Right lobe of liver (tissue), 6 donors: ENCODE measurements at regions not wholly inside any gene's neighbourhood (a gene's known extent, or its start where the extent isn't known, plus 50 kb on each side); places are given as distances from the start of the nearest gene placed in this dataset.

ENCODE experiments used
- ATAC-seq, 4 donors: fragments of 200-7000 bp; cut with Tn5 transposase; one replicate each; pipeline ENCODE4 v1.9.1; 2020; ENCODE audit warnings: mild to moderate bottlenecking in 4 of 4, moderate library complexity in 4 of 4
- DNase-seq, 3 donors: peaks; one replicate each; pipeline ENCODE4 v3.0.0-alpha.2; 2020
- H3K27ac ChIP-seq, 3 donors: fragments of 200-600 bp; one replicate each; pipeline ENCODE4 v1.8.0; 2022
- H3K27me3 ChIP-seq, 2 donors: fragments of 200-600 bp; one replicate each; pipeline ENCODE4 v1.8.0; 2022
- H3K36me3 ChIP-seq, 4 donors: fragments of 200-600 bp; sonication (generic) in 1 of 4; one replicate each; pipeline versions ENCODE4 v1.5.1 to v1.8.0; 2017 to 2022; ENCODE audit warnings: control low read depth in 1 of 4
- H3K4me1 ChIP-seq, 4 donors: fragments of 200-600 bp; sonication (generic) in 1 of 4; one replicate each; pipeline versions ENCODE4 v1.5.1 to v1.8.0; 2017 to 2022; ENCODE audit warnings: control low read depth in 1 of 4
- H3K4me3 ChIP-seq, 3 donors: fragments of 200-600 bp; one replicate each; pipeline ENCODE4 v1.8.0; 2022
- H3K9me3 ChIP-seq, 4 donors: fragments of 200-600 bp; sonication (generic) in 1 of 4; one replicate each; pipeline versions ENCODE4 v1.5.1 to v1.8.0; 2017 to 2022; ENCODE audit warnings: control low read depth in 1 of 4
- CTCF ChIP-seq, 4 donors: fragments of 200-600 bp in 3 of 4; fragments of 450-650 bp in 1 of 4; IDR thresholded peaks; one replicate each; pipeline versions ENCODE4 v1.5.1 to v1.8.0; 2016 to 2022; ENCODE audit warnings: antibody characterized with exemption in 4 of 4, mild to moderate bottlenecking in 2 of 4
- POLR2A ChIP-seq: fragments of 450-650 bp; IDR thresholded peaks from one replicate; pipeline ENCODE4 v1.6.1; 2017; ENCODE audit warnings: antibody characterized with exemption, mild to moderate bottlenecking
- WGBS: methylation state at CpG from one replicate; pipeline ENCODE4 v1.1.6; 2018; ENCODE audit warnings: low coverage, low lambda C conversion rate; ENCODE audit not compliant: insufficient coverage; ENCODE audit errors: missing lambda C conversion rate; 5-methylcytosine and 5-hydroxymethylcytosine counted together
- intact Hi-C, 2 donors: fragments of 100-400 bp; cut with DNase I; formaldehyde crosslinking; loops; one replicate each; pipeline versions ENCODE4 v1.11.2 to v1.14.1; 2022
- donor health status: DM: no; HTN: yes; CAD: no.
- donor health status: DM: no; HTN: no; CAD: no.
- donor health status: DM: no; HTN: no; CAD: no.
- donor health status: DM: no; HTN: yes; CAD: no.
- donor health status: DM: no; HTN: yes; CAD: no.

- 72% methylated on average over 2 of the region's 2 CpGs for WGBS
- Histone ChIP-seq H3K27ac (no peak overlapping the region), H3K9me3 (no peaks in the 10 kb centered on the region), H3K4me3 (no peak overlapping the region), H3K4me1 (no peaks in the 10 kb centered on the region), H3K27me3 (no peaks in the 10 kb centered on the region), H3K36me3 (no peaks in the 10 kb centered on the region)
- ATAC-seq (no peak), DNase-seq (no peak)
- intact Hi-C loops, result no loop called here
- TF ChIP-seq POLR2A, result no peak
Measured at GRCh38 chr9:80437091-80437640, 865.4 kb downstream of the TLE4 start.

GRCh38 chr9:80435591-80435990 is 863.8 kb downstream of the TLE4 start:
- Histone ChIP-seq H3K27ac (no peak overlapping the region), H3K36me3 (no peaks in the 10 kb centered on the region), H3K9me3 (no peaks in the 10 kb centered on the region), H3K27me3 (no peaks in the 10 kb centered on the region), H3K4me1 (no peaks in the 10 kb centered on the region), H3K4me3 (no peak overlapping the region)
- 56% methylated on average over 3 of the region's 3 CpGs for WGBS
- no peak for TF ChIP-seq CTCF (IDR thresholded peaks at IDR 0.05)
- TF ChIP-seq POLR2A, result no peak
- intact Hi-C loops, result no loop called here
- no peak for ATAC-seq
- DNase-seq, result no peak

DNA sequence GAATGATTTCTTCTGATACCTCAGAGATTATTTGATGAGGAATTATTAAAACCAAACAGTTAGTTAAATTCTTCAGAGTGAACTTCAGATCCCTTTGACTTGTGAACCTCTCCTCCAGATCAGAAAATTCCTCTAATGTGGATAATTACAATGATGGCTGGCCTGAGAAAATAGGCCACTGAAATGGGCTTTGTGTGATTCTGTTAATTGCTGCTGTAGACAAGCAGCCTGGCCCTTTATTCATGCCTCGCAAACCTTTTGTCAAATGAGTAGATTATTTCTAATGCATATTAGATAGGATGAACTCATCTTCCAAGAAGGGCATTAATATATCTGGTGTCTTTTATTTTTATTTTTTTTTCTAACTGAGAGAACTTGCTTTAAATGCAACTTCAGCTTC is 855.2 kb downstream of the TLE4 start:
- intact Hi-C loops, result no loop called here
- Histone ChIP-seq H3K9me3 (no peaks in the 10 kb centered on the region), H3K4me1 (no peaks in the 10 kb centered on the region), H3K36me3 (no peaks in the 10 kb centered on the region), H3K27me3 (no peaks in the 10 kb centered on the region), H3K4me3 (no peak overlapping the region), H3K27ac (no peak overlapping the region)
- ATAC-seq, result no peak
- WGBS, result 67% methylated on average over 1 of the region's 1 CpG
- TF ChIP-seq POLR2A (no peak), CTCF (IDR thresholded peaks at IDR 0.05) (no peak)
- no peak for DNase-seq

DNA sequence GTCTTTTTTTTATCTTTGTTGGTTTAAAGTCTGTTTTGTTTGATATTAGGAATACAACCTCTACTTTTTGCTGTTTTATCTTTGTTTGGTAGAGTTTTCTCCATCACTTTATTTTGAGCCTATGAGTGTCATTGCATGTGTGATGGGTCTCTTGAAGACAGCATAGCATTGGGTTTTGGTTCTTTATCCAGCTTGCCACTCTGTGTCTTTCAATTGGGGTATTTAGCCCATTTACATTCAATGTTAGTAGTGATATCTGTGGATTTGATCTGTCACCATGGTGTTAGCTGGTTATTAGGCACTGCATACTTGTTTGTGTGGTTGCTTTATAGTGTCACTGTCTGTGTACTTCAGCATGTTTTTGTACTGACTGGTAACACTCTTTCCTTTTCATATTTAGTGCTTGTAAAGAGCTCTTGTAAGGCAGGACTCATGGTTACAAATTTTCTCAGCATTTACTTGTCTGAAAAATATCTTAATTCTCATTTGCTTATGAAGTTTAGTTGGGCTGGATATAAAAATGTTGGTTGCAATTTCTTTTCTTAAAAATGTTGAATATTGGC is 845.5 kb downstream of the TLE4 start:
- intact Hi-C loops, result no loop called here
- ATAC-seq (no peak), DNase-seq (no peak)
- no peak overlapping the region for H3K4me3 ChIP-seq
- no peaks in the 10 kb centered on the region for H3K4me1 ChIP-seq
- TF ChIP-seq CTCF (IDR thresholded peaks at IDR 0.05), result no peak
- TF ChIP-seq POLR2A, result no peak
- no peaks in the 10 kb centered on the region for H3K9me3 ChIP-seq
- H3K27ac ChIP-seq, result no peak overlapping the region
- no peaks in the 10 kb centered on the region for H3K27me3 ChIP-seq
- no peaks in the 10 kb centered on the region for H3K36me3 ChIP-seq

DNA sequence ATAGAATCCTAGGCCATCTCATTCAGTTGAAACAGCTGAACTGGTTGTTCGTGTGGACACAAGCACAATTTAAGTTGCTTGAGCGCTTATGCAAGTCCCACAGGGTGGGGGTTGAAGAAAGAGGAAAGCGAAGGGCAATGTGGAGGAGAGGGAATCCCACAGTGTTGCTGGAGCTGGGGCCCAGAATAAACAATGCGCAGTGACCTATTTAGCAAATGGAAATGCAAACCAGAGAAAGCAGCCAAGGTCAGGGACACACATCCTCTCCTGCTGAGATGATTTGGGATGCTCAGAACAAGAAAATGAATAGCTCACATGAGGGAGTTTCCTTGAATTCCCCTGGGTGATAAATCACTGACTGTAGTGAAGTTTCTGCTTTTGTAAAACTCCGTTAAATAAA is 838.3 kb downstream of the TLE4 start:
- 31% methylated on average over 5 of the region's 5 CpGs for WGBS
- H3K4me1 ChIP-seq, result no peaks in the 10 kb centered on the region
- no peak for TF ChIP-seq CTCF (IDR thresholded peaks at IDR 0.05)
- no peak for TF ChIP-seq POLR2A
- intact Hi-C loops, result no loop called here
- H3K4me3 ChIP-seq, result no peak overlapping the region
- no peaks in the 10 kb centered on the region for H3K36me3 ChIP-seq
- no peaks in the 10 kb centered on the region for H3K27me3 ChIP-seq
- no peak overlapping the region for H3K27ac ChIP-seq
- H3K9me3 ChIP-seq, result no peaks in the 10 kb centered on the region
- ATAC-seq (no peak), DNase-seq (no peak)
